ENCODE measurements at regions not wholly inside any gene's neighbourhood (a gene's known extent, or its start where the extent isn't known, plus 50 kb on each side); places are given as distances from the start of the nearest gene placed in this dataset.

GRCh38 chr3:152173627-152174026 is 95.1 kb upstream of the MBNL1 start:
- Histone ChIP-seq H3K4me3 (ENCODE audit: low read length) (no peak overlapping the region), H3K4me1 (ENCODE audit: control insufficient read depth, low read length) (peaks cover 7% of the 10 kb centered on the region), H3F3A (ENCODE audit: control insufficient read depth, insufficient read depth) (no peaks in the 10 kb centered on the region), H3K9me2 (replicated peaks; ENCODE audit: control insufficient read depth, low read length) (no peaks in the 10 kb centered on the region), H3K9me3 (ENCODE audit: control insufficient read depth, insufficient read depth, low read length) (peaks cover 4% of the 10 kb centered on the region; the same call in 1 of the 2 replicates), H3K79me2 (ENCODE audit: control insufficient read depth, low read length) (no peaks in the 10 kb centered on the region), H3K27ac (ENCODE audit: low read depth, low read length) (no peak overlapping the region), H4K20me1 (ENCODE audit: control insufficient read depth, insufficient read depth, low read depth, low read length) (no peaks in the 10 kb centered on the region), H3K4me2 (ENCODE audit: low read length) (no peak overlapping the region), H3K36me3 (ENCODE audit: control insufficient read depth, low read length) (no peaks in the 10 kb centered on the region), H3K27me3 (ENCODE audit: control insufficient read depth, low read length) (no peaks in the 10 kb centered on the region)
- no peak for TF ChIP-seq EZH2phosphoT487 (IDR thresholded peaks at IDR 0.05; ENCODE audit: borderline replicate concordance, low read length)
- TF ChIP-seq, protein P1, sequence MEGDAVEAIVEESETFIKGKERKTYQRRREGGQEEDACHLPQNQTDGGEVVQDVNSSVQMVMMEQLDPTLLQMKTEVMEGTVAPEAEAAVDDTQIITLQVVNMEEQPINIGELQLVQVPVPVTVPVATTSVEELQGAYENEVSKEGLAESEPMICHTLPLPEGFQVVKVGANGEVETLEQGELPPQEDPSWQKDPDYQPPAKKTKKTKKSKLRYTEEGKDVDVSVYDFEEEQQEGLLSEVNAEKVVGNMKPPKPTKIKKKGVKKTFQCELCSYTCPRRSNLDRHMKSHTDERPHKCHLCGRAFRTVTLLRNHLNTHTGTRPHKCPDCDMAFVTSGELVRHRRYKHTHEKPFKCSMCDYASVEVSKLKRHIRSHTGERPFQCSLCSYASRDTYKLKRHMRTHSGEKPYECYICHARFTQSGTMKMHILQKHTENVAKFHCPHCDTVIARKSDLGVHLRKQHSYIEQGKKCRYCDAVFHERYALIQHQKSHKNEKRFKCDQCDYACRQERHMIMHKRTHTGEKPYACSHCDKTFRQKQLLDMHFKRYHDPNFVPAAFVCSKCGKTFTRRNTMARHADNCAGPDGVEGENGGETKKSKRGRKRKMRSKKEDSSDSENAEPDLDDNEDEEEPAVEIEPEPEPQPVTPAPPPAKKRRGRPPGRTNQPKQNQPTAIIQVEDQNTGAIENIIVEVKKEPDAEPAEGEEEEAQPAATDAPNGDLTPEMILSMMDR (IDR thresholded peaks at IDR 0.05; ENCODE audit: low read depth, low read length, poor library complexity, severe bottlenecking): no peak

DNA sequence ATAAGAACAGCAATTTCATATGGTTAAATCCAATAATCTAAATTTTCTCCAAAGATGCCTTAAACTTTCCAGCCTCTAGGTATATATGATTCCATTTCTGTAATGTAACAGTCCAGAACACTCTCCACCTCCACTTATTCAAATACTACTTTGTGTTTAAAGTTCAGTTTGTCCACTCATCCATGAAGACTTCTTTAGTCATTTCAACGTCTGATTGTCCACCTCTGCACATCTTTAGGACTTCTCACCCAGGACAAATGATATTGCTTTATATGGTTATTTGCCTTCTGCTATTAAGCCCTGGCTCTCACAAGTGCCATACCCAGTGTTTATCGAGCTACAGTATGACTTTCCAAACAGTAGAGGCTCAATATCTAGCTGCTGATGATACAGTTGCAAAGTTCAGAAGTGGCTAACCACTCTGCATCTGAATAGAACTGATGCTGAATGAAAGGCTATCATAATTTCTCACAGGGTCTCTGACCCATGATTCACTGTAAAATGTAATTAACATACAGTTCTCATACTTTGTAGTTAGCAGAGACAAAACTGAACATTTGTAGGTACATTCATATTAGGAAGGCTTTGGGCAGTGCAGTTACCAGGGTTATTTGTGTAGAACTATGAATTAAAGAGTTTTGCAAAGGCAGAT is 93.7 kb upstream of the MBNL1 start:
- H3F3A ChIP-seq (ENCODE audit: control insufficient read depth, insufficient read depth): no peaks in the 10 kb centered on the region
- no peak overlapping the region for H3K27ac ChIP-seq (ENCODE audit: low read depth, low read length)
- H3K79me2 ChIP-seq (ENCODE audit: control insufficient read depth, low read length): no peaks in the 10 kb centered on the region
- no peak overlapping the region for H3K4me3 ChIP-seq (ENCODE audit: low read length)
- no peak overlapping the region for H3K4me2 ChIP-seq (ENCODE audit: low read length)
- H3K27me3 ChIP-seq (ENCODE audit: control insufficient read depth, low read length): no peaks in the 10 kb centered on the region
- H3K36me3 ChIP-seq (ENCODE audit: control insufficient read depth, low read length): no peaks in the 10 kb centered on the region
- no peaks in the 10 kb centered on the region for H4K20me1 ChIP-seq (ENCODE audit: control insufficient read depth, insufficient read depth, low read depth, low read length)
- peaks cover 4% of the 10 kb centered on the region; the same call in 1 of the 2 replicates for H3K9me3 ChIP-seq (ENCODE audit: control insufficient read depth, insufficient read depth, low read length)
- H3K4me1 ChIP-seq (ENCODE audit: control insufficient read depth, low read length): peaks cover 7% of the 10 kb centered on the region
- H3K9me2 ChIP-seq (replicated peaks; ENCODE audit: control insufficient read depth, low read length): no peaks in the 10 kb centered on the region
- TF ChIP-seq, protein P1 (IDR thresholded peaks at IDR 0.05; ENCODE audit: low read depth, low read length, poor library complexity, severe bottlenecking): no peak
- no peak for TF ChIP-seq EZH2phosphoT487 (IDR thresholded peaks at IDR 0.05; ENCODE audit: borderline replicate concordance, low read length)

DNA sequence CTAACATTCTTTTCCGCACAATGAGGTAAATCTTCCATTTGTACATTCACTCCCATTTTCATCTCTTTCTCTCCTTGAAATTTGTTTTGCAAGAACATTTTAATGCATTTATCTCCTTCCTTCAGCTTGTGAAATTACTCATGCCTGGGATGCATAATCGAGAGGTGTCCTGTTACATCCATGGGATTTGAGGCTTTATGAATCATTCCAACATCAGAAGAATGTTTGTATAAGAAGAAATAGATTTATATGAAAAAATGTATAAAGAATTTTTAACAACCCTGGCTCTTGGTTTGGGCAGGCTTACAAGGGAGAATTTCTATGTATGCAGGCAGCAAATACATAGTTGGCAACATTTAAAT is 93.2 kb upstream of the MBNL1 start:
- Histone ChIP-seq H3K79me2 (ENCODE audit: control insufficient read depth, low read length) (no peaks in the 10 kb centered on the region), H3K4me3 (ENCODE audit: low read length) (no peak overlapping the region), H3K27me3 (ENCODE audit: control insufficient read depth, low read length) (no peaks in the 10 kb centered on the region), H3K9me2 (replicated peaks; ENCODE audit: control insufficient read depth, low read length) (no peaks in the 10 kb centered on the region), H3K27ac (ENCODE audit: low read depth, low read length) (no peak overlapping the region), H3K4me2 (ENCODE audit: low read length) (no peak overlapping the region), H3K36me3 (ENCODE audit: control insufficient read depth, low read length) (no peaks in the 10 kb centered on the region), H3K4me1 (ENCODE audit: control insufficient read depth, low read length) (peaks cover 7% of the 10 kb centered on the region), H3F3A (ENCODE audit: control insufficient read depth, insufficient read depth) (no peaks in the 10 kb centered on the region), H3K9me3 (ENCODE audit: control insufficient read depth, insufficient read depth, low read length) (peaks cover 4% of the 10 kb centered on the region; the same call in 1 of the 2 replicates), H4K20me1 (ENCODE audit: control insufficient read depth, insufficient read depth, low read depth, low read length) (no peaks in the 10 kb centered on the region)
- TF ChIP-seq, protein P1 (IDR thresholded peaks at IDR 0.05; ENCODE audit: low read depth, low read length, poor library complexity, severe bottlenecking): no peak
- no peak for TF ChIP-seq EZH2phosphoT487 (IDR thresholded peaks at IDR 0.05; ENCODE audit: borderline replicate concordance, low read length)
